ENCODE measurements at regions not wholly inside any gene's neighbourhood (a gene's known extent, or its start where the extent isn't known, plus 50 kb on each side); places are given as distances from the start of the nearest gene placed in this dataset.
A peak's percentile ranks its signal among the peaks of the same experiment; 100 is the strongest.
"Not testable (repeated sequence)": the region's sequence is repeated elsewhere in the genome, so short reads cannot be mapped to it uniquely, and the experiment has no call there.

- no peak for DNase-seq
Observed at GRCh38 chr18:4755848-4756247, 300.7 kb upstream of the DLGAP1 start.

GRCh38 chr18:4753151-4753550 is 298.0 kb upstream of the DLGAP1 start:
- DNase-seq = not testable (repeated sequence)

GRCh38 chr18:4751523-4751922 is 296.4 kb upstream of the DLGAP1 start:
- no peak for DNase-seq

- peak in 1 of 2 experiments; percentile 37 for DNase-seq
Observed at GRCh38 chr18:4750393-4751346, 295.6 kb upstream of the DLGAP1 start.

- DNase-seq = no peak
Observed at GRCh38 chr18:4748975-4749374, 293.9 kb upstream of the DLGAP1 start.

GRCh38 chr18:4734903-4735302 is 279.8 kb upstream of the DLGAP1 start:
- no peak for DNase-seq

- DNase-seq = no peak
Observed at GRCh38 chr18:4734021-4734420, 278.9 kb upstream of the DLGAP1 start.

GRCh38 chr18:4721545-4721944 is 266.4 kb upstream of the DLGAP1 start:
- DNase-seq = no peak

- no peak for DNase-seq
Observed at GRCh38 chr18:4720518-4720917, 265.4 kb upstream of the DLGAP1 start.

- DNase-seq = no peak
Observed at GRCh38 chr18:4705894-4706293, 250.8 kb upstream of the DLGAP1 start.

- DNase-seq = no peak
Observed at GRCh38 chr18:4704781-4705180, 249.7 kb upstream of the DLGAP1 start.

- no peak for DNase-seq
Observed at GRCh38 chr18:4691836-4692235, 236.7 kb upstream of the DLGAP1 start.

GRCh38 chr18:4678685-4679084 is 223.6 kb upstream of the DLGAP1 start:
- DNase-seq = not testable (repeated sequence)

- DNase-seq = no peak
Observed at GRCh38 chr18:4677006-4677405, 221.9 kb upstream of the DLGAP1 start.

GRCh38 chr18:4672162-4672561 is 217.1 kb upstream of the DLGAP1 start:
- DNase-seq = no peak

GRCh38 chr18:4658804-4659203 is 203.7 kb upstream of the DLGAP1 start:
- DNase-seq = no peak

GRCh38 chr18:4653418-4653817 is 198.3 kb upstream of the DLGAP1 start:
- DNase-seq = no peak

GRCh38 chr18:4641771-4642368 is 186.8 kb upstream of the DLGAP1 start:
- no peak for DNase-seq

- DNase-seq = no peak
Observed at GRCh38 chr18:4640349-4641012, 185.4 kb upstream of the DLGAP1 start.

GRCh38 chr18:4639628-4640310 is 184.7 kb upstream of the DLGAP1 start:
- DNase-seq = peak; percentile 52 to 83

- no peak for DNase-seq
Observed at GRCh38 chr18:4638680-4639079, 183.6 kb upstream of the DLGAP1 start.

GRCh38 chr18:4637876-4638275 is 182.8 kb upstream of the DLGAP1 start:
- no peak for DNase-seq

- DNase-seq = peak; percentile 43 to 90
Observed at GRCh38 chr18:4636967-4637366, 181.9 kb upstream of the DLGAP1 start.

All from NCI-H446 (cell line).